SK-N-MC (cell line): ENCODE measurements at regions not wholly inside any gene's neighbourhood (a gene's known extent, or its start where the extent isn't known, plus 50 kb on each side); places are given as distances from the start of the nearest gene placed in this dataset.
"Not testable (repeated sequence)": the region's sequence is repeated elsewhere in the genome, so short reads cannot be mapped to it uniquely, and the experiment has no call there.

Experiments
- EZH2 ChIP-seq: fragments of 200-600 bp; sonication (generic); IDR thresholded peaks from one replicate; pipeline ENCODE4 v1.6.1; 2017; ENCODE audit warnings: antibody characterized with exemption
- FOXP2 ChIP-seq: optimal IDR thresholded peaks from 2 replicates; pipeline ENCODE3; 2011; ENCODE audit warnings: mild to moderate bottlenecking, moderate library complexity; ENCODE audit not compliant: insufficient read depth; ENCODE audit errors: extremely low read length, control extremely low read depth
- POLR2AphosphoS5 ChIP-seq: IDR thresholded peaks from 2 replicates; pipeline ENCODE4 v1.6.1; 2012; ENCODE audit warnings: mild to moderate bottlenecking, low read depth, low read length, borderline replicate concordance

- TF ChIP-seq POLR2AphosphoS5, EZH2, FOXP2: not testable (repeated sequence)
Measured at GRCh38 chr15:99810663-99811062, 77.4 kb upstream of the LYSMD4 start.
